Breast epithelium (tissue), 3 donors: ENCODE measurements at regions not wholly inside any gene's neighbourhood (a gene's known extent, or its start where the extent isn't known, plus 50 kb on each side); places are given as distances from the start of the nearest gene placed in this dataset.

Source experiments
- POLR2A ChIP-seq: fragments of 450-650 bp; IDR thresholded peaks from one replicate; pipeline ENCODE4 v1.6.1; 2016; ENCODE audit warnings: antibody characterized with exemption, mild to moderate bottlenecking, moderate library complexity
- TF ChIP-seq, protein P1 (sequence below), 3 donors: fragments of 450-650 bp; IDR thresholded peaks; one replicate each; pipeline ENCODE4 v1.5.1; 2016 to 2017; ENCODE audit warnings: antibody characterized with exemption in 3 of 3, mild to moderate bottlenecking in 3 of 3, moderate library complexity in 3 of 3

- TF ChIP-seq, protein P1, sequence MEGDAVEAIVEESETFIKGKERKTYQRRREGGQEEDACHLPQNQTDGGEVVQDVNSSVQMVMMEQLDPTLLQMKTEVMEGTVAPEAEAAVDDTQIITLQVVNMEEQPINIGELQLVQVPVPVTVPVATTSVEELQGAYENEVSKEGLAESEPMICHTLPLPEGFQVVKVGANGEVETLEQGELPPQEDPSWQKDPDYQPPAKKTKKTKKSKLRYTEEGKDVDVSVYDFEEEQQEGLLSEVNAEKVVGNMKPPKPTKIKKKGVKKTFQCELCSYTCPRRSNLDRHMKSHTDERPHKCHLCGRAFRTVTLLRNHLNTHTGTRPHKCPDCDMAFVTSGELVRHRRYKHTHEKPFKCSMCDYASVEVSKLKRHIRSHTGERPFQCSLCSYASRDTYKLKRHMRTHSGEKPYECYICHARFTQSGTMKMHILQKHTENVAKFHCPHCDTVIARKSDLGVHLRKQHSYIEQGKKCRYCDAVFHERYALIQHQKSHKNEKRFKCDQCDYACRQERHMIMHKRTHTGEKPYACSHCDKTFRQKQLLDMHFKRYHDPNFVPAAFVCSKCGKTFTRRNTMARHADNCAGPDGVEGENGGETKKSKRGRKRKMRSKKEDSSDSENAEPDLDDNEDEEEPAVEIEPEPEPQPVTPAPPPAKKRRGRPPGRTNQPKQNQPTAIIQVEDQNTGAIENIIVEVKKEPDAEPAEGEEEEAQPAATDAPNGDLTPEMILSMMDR (IDR thresholded peaks at IDR 0.05): no peak
- TF ChIP-seq POLR2A: no peak
These were observed 209.8 kb upstream of the PDE10A start for GRCh38 chr6:165872811-165873210.
